Vagina (tissue), 2 donors: ENCODE measurements at regions not wholly inside any gene's neighbourhood (a gene's known extent, or its start where the extent isn't known, plus 50 kb on each side); places are given as distances from the start of the nearest gene placed in this dataset.

Experiments used
- DNase-seq, 2 donors: peaks; one replicate each; pipeline ENCODE4 v3.0.0-alpha.2; 2017; ENCODE audit errors: extremely low spot score in 2 of 2
- H3K27ac ChIP-seq: fragments of 200-600 bp; sonication (generic); one replicate; pipeline ENCODE4 v1.5.1; 2019
- H3K27me3 ChIP-seq: fragments of 200-600 bp; sonication (generic); one replicate; pipeline ENCODE4 v1.5.1; 2019
- H3K36me3 ChIP-seq, 2 donors: fragments of 200-600 bp; sonication (generic); one replicate each; pipeline ENCODE4 v1.5.1; 2017 to 2019
- H3K4me1 ChIP-seq: fragments of 200-600 bp; sonication (generic); one replicate; pipeline ENCODE4 v1.5.1; 2019
- H3K4me3 ChIP-seq, 2 donors: fragments of 200-600 bp; sonication (generic); 1 replicate in 1 of 2; 2 replicates in 1 of 2; pipeline ENCODE4 v1.5.1; 2016 to 2019
- H3K9me3 ChIP-seq: fragments of 200-600 bp; sonication (generic); one replicate; pipeline ENCODE4 v1.5.1; 2019
- POLR2A ChIP-seq, 2 donors: fragments of 450-650 bp; IDR thresholded peaks; one replicate each; pipeline ENCODE4 v1.6.1; 2017; ENCODE audit warnings: antibody characterized with exemption in 2 of 2, mild to moderate bottlenecking in 2 of 2, moderate library complexity in 2 of 2
- POLR2AphosphoS5 ChIP-seq, 2 donors: sonication (generic); formaldehyde crosslinking; IDR thresholded peaks; one replicate each; pipeline ENCODE4 v1.9.0; 2017; ENCODE audit warnings: antibody characterized with exemption in 2 of 2, mild to moderate bottlenecking in 2 of 2, low read depth in 1 of 2; ENCODE audit not compliant: insufficient read depth in 1 of 2
- intact Hi-C: fragments of 100-400 bp; cut with DNase I; formaldehyde crosslinking; loops from one replicate; pipeline ENCODE4 v1.15.1; 2023
- TF ChIP-seq, protein P1 (sequence below), 3 experiments: fragments of 450-650 bp in 2 of 3; fragments of 200-600 bp in 1 of 3; sonication (generic) in 1 of 3; IDR thresholded peaks; one replicate each; pipeline ENCODE4 v1.5.1; 2017 to 2019; ENCODE audit warnings: antibody characterized with exemption in 3 of 3, mild to moderate bottlenecking in 2 of 3, moderate library complexity in 2 of 3

DNA sequence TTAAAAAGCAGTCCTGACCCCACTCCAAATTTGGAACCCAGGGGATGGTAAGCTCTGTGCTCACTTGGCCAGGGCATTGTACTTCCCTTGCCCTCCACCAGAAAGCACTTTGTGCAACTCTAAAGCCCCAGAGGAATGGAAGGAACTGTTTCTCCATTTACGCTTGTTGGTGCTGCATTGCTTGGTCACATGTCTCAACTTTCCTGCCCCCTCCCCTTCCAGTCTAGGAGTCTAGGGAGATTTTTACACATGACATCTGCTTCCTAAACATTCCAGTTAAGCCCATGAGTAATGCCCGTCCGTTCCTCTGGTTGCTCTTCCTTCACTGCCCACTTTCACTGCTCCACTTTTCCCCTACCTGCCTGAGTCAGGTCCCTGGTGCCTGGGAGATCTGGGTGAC, 92.6 kb upstream of the MAP1LC3B2 start:
- Histone ChIP-seq H3K36me3 (no peaks in the 10 kb centered on the region), H3K9me3 (no peaks in the 10 kb centered on the region), H3K27ac (no peak overlapping the region), H3K4me1 (no peaks in the 10 kb centered on the region), H3K27me3 (no peaks in the 10 kb centered on the region), H3K4me3 (no peak overlapping the region)
- DNase-seq = no peak
- intact Hi-C loops = no loop called here
- TF ChIP-seq POLR2AphosphoS5 (IDR thresholded peaks at IDR 0.05; ENCODE audit: insufficient read depth in 1 of 2, low read depth in 1 of 2) (no peak), POLR2A (IDR thresholded peaks at IDR 0.05) (no peak)
- TF ChIP-seq, protein P1, sequence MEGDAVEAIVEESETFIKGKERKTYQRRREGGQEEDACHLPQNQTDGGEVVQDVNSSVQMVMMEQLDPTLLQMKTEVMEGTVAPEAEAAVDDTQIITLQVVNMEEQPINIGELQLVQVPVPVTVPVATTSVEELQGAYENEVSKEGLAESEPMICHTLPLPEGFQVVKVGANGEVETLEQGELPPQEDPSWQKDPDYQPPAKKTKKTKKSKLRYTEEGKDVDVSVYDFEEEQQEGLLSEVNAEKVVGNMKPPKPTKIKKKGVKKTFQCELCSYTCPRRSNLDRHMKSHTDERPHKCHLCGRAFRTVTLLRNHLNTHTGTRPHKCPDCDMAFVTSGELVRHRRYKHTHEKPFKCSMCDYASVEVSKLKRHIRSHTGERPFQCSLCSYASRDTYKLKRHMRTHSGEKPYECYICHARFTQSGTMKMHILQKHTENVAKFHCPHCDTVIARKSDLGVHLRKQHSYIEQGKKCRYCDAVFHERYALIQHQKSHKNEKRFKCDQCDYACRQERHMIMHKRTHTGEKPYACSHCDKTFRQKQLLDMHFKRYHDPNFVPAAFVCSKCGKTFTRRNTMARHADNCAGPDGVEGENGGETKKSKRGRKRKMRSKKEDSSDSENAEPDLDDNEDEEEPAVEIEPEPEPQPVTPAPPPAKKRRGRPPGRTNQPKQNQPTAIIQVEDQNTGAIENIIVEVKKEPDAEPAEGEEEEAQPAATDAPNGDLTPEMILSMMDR (IDR thresholded peaks at IDR 0.05) = no peak

DNA sequence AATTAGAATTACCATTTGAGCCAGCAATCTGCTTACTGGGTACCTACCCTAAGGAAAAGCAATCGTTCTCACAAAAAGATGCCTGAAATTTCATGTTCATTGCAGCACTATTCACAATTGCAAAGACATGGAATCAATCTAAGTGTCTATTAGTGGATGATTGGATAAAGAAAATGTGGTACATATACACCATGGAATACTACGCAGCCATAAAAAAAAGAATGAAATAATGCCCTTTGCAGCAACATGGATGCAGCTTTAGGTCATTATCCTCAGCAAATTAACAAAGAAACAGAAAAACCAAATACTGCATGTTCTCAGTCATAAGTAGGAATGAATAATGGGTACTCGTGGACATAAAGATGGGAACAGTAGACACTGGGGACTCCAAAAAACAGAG, 89.8 kb upstream of the MAP1LC3B2 start:
- no peaks in the 10 kb centered on the region for H3K9me3 ChIP-seq
- no peak for DNase-seq
- H3K36me3 ChIP-seq = no peaks in the 10 kb centered on the region
- no peaks in the 10 kb centered on the region for H3K4me1 ChIP-seq
- no peaks in the 10 kb centered on the region for H3K27me3 ChIP-seq
- no peak overlapping the region for H3K4me3 ChIP-seq
- no peak overlapping the region for H3K27ac ChIP-seq
- intact Hi-C loops = no loop called here
- no peak for TF ChIP-seq POLR2AphosphoS5 (IDR thresholded peaks at IDR 0.05; ENCODE audit: insufficient read depth in 1 of 2, low read depth in 1 of 2)
- TF ChIP-seq, protein P1 (IDR thresholded peaks at IDR 0.05) = no peak
- no peak for TF ChIP-seq POLR2A (IDR thresholded peaks at IDR 0.05)

DNA sequence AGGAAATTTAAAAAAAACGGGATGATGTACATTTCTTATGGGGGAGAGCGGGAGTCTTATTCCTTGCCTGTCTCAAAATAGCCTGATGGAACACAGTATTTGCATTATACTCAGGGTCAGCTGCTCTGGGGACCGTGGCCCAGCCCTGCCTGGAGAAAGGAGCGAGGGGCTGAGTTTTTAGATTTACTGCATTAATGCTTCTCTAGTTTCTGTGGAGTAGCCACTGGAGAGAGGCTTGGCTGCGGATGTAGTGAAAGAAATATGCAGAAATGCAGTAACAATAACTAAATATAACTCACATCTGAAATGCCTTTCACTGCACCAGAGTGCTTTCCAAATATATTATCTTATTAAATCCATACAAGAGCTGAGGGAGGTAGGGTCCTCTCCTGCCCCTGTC, 87.6 kb upstream of the MAP1LC3B2 start:
- no peak for TF ChIP-seq POLR2AphosphoS5 (IDR thresholded peaks at IDR 0.05; ENCODE audit: insufficient read depth in 1 of 2, low read depth in 1 of 2)
- TF ChIP-seq, protein P1 (IDR thresholded peaks at IDR 0.05) = no peak
- TF ChIP-seq POLR2A (IDR thresholded peaks at IDR 0.05) = no peak
- no peaks in the 10 kb centered on the region for H3K27me3 ChIP-seq
- no peak overlapping the region for H3K27ac ChIP-seq
- no peak for DNase-seq
- no peaks in the 10 kb centered on the region for H3K9me3 ChIP-seq
- no peaks in the 10 kb centered on the region for H3K4me1 ChIP-seq
- no peak overlapping the region for H3K4me3 ChIP-seq
- intact Hi-C loops = no loop called here
- no peaks in the 10 kb centered on the region for H3K36me3 ChIP-seq

DNA sequence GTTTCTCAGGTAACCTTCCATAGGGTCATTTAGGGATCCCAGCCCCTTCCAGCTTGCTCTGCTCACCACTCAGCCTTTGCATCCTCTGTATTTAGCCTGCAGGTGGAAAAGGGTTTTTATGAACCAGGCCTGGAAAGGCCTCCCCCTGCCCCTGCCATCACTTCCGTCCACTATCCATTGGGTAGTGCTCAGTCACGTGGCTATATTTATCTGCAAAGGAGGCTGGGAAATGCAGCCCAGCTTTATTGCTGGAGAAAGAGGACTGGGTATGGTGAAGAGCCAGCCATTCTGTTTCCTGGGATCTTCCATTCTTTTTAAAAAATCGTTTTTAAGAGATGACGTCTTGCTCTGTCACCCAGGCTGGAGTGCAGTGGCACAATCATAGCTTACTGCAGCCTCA, 87.0 kb upstream of the MAP1LC3B2 start:
- no peak for TF ChIP-seq POLR2A (IDR thresholded peaks at IDR 0.05)
- TF ChIP-seq POLR2AphosphoS5 (IDR thresholded peaks at IDR 0.05; ENCODE audit: insufficient read depth in 1 of 2, low read depth in 1 of 2) = no peak
- TF ChIP-seq, protein P1 (IDR thresholded peaks at IDR 0.05) = no peak
- intact Hi-C loops = no loop called here
- DNase-seq = no peak
- no peaks in the 10 kb centered on the region for H3K36me3 ChIP-seq
- no peak overlapping the region for H3K27ac ChIP-seq
- no peaks in the 10 kb centered on the region for H3K4me1 ChIP-seq
- no peaks in the 10 kb centered on the region for H3K9me3 ChIP-seq
- H3K27me3 ChIP-seq = no peaks in the 10 kb centered on the region
- no peak overlapping the region for H3K4me3 ChIP-seq

DNA sequence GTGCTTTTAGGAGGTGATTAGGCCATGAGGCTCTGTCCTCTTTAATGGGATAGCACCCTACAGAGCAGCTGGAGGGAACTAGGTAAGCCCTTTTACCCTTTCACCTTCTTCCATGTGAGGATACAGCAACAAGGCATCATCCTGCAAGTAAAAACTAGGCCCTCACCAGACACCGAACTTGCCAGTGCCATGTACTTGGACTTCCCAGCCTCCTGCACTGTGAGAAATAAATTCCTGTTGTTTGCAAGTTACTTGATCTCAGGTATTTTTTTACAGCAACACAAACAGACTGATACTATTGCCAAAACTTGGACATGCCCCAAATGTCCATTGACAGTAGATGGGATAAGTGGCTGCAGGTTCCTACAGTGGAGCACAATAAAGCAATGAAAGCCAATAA, 85.8 kb upstream of the MAP1LC3B2 start:
- no peak overlapping the region for H3K27ac ChIP-seq
- H3K27me3 ChIP-seq = no peaks in the 10 kb centered on the region
- H3K9me3 ChIP-seq = no peaks in the 10 kb centered on the region
- H3K4me1 ChIP-seq = no peaks in the 10 kb centered on the region
- H3K4me3 ChIP-seq = no peak overlapping the region
- intact Hi-C loops = no loop called here
- TF ChIP-seq POLR2AphosphoS5 (IDR thresholded peaks at IDR 0.05; ENCODE audit: insufficient read depth in 1 of 2, low read depth in 1 of 2) (no peak), POLR2A (IDR thresholded peaks at IDR 0.05) (no peak)
- no peak for DNase-seq
- no peaks in the 10 kb centered on the region for H3K36me3 ChIP-seq

DNA sequence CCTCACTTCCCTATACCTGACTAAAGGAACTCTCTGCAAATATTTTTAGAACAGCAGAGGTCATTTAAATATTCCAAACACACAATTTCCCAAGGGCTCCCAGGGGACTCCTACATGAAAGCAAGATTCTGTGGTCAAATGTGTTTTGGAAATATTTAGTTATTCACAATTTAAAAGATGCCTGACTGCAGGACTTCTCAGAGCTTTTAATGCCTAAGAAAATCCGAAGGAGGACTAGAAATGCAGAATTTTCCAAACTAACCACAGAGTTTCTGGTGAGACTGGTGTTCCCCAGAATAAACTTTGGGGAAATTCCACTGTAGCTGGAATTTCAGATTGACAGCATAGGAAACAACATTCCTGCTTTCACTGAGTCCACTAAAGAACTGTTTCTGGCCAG, 84.8 kb upstream of the MAP1LC3B2 start:
- Histone ChIP-seq H3K27me3 (no peaks in the 10 kb centered on the region), H3K4me3 (no peak overlapping the region), H3K4me1 (no peaks in the 10 kb centered on the region), H3K36me3 (no peaks in the 10 kb centered on the region), H3K9me3 (no peaks in the 10 kb centered on the region), H3K27ac (no peak overlapping the region)
- intact Hi-C loops = no loop called here
- TF ChIP-seq, protein P1 (IDR thresholded peaks at IDR 0.05) = no peak
- no peak for TF ChIP-seq POLR2AphosphoS5 (IDR thresholded peaks at IDR 0.05; ENCODE audit: insufficient read depth in 1 of 2, low read depth in 1 of 2)
- TF ChIP-seq POLR2A (IDR thresholded peaks at IDR 0.05) = no peak
- no peak for DNase-seq
